ENCODE measurements at regions not wholly inside any gene's neighbourhood (a gene's known extent, or its start where the extent isn't known, plus 50 kb on each side); places are given as distances from the start of the nearest gene placed in this dataset.

GRCh38 chr5:153390569-153390968 lies 99.9 kb upstream of the GRIA1 start:
- no peak for TF ChIP-seq CTCF (IDR thresholded peaks at IDR 0.05)
- Histone ChIP-seq H3K4me1 (no peaks in the 10 kb centered on the region), H3K9ac (ENCODE audit: low read depth in 2 of 2, low read length in 2 of 2) (no peak overlapping the region), H3K4me3 (no peak overlapping the region), H3K27me3 (no peaks in the 10 kb centered on the region), H3K9me3 (no peaks in the 10 kb centered on the region), H3K36me3 (no peaks in the 10 kb centered on the region), H3K27ac (no peak overlapping the region)
- DNase-seq = no peak
- intact Hi-C loops (cut with DNase I) = no loop called here

- no peaks in the 10 kb centered on the region for H3K36me3 ChIP-seq
- no peaks in the 10 kb centered on the region for H3K27me3 ChIP-seq
- H3K27ac ChIP-seq = no peak overlapping the region
- H3K9me3 ChIP-seq = no peaks in the 10 kb centered on the region
- intact Hi-C loops (cut with DNase I) = no loop called here
- no peak for TF ChIP-seq CTCF (IDR thresholded peaks at IDR 0.05)
- no peak overlapping the region for H3K9ac ChIP-seq (ENCODE audit: low read depth in 2 of 2, low read length in 2 of 2)
- H3K4me3 ChIP-seq = no peak overlapping the region
- H3K4me1 ChIP-seq = no peaks in the 10 kb centered on the region
- no peak for DNase-seq
Observed at GRCh38 chr5:153399595-153399994, 90.9 kb upstream of the GRIA1 start.

GRCh38 chr5:153400931-153401330 lies 89.5 kb upstream of the GRIA1 start:
- Histone ChIP-seq H3K9me3 (no peaks in the 10 kb centered on the region), H3K36me3 (no peaks in the 10 kb centered on the region), H3K4me1 (no peaks in the 10 kb centered on the region), H3K27me3 (no peaks in the 10 kb centered on the region), H3K27ac (no peak overlapping the region), H3K4me3 (no peak overlapping the region), H3K9ac (ENCODE audit: low read depth in 2 of 2, low read length in 2 of 2) (no peak overlapping the region)
- no peak for DNase-seq
- intact Hi-C loops (cut with DNase I) = no loop called here
- no peak for TF ChIP-seq CTCF (IDR thresholded peaks at IDR 0.05)

GRCh38 chr5:153402550-153402949 lies 87.9 kb upstream of the GRIA1 start:
- H3K27ac ChIP-seq = no peak overlapping the region
- DNase-seq = no peak
- no peaks in the 10 kb centered on the region for H3K27me3 ChIP-seq
- H3K4me1 ChIP-seq = no peaks in the 10 kb centered on the region
- intact Hi-C loops (cut with DNase I) = no loop called here
- H3K9me3 ChIP-seq = no peaks in the 10 kb centered on the region
- TF ChIP-seq CTCF (IDR thresholded peaks at IDR 0.05) = no peak
- H3K9ac ChIP-seq (ENCODE audit: low read depth in 2 of 2, low read length in 2 of 2) = no peak overlapping the region
- no peaks in the 10 kb centered on the region for H3K36me3 ChIP-seq
- H3K4me3 ChIP-seq = no peak overlapping the region

GRCh38 chr5:153403470-153403869 lies 87.0 kb upstream of the GRIA1 start:
- intact Hi-C loops (cut with DNase I) = no loop called here

More at GRCh38 chr5:153403470-153403869, 87.0 kb upstream of the GRIA1 start:
- Histone ChIP-seq H3K9ac (ENCODE audit: low read depth in 2 of 2, low read length in 2 of 2) (no peak overlapping the region), H3K27me3 (no peaks in the 10 kb centered on the region), H3K27ac (no peak overlapping the region), H3K9me3 (no peaks in the 10 kb centered on the region), H3K4me1 (no peaks in the 10 kb centered on the region), H3K36me3 (no peaks in the 10 kb centered on the region), H3K4me3 (no peak overlapping the region)
- TF ChIP-seq CTCF (IDR thresholded peaks at IDR 0.05) = no peak
- DNase-seq = no peak

All from colonic mucosa (tissue), 4 donors.